VCaP (cell line): ENCODE measurements at regions not wholly inside any gene's neighbourhood (a gene's known extent, or its start where the extent isn't known, plus 50 kb on each side); places are given as distances from the start of the nearest gene placed in this dataset.

Experiments
- H3K27ac ChIP-seq: fragments of 450-650 bp; 2 replicates; pipeline ENCODE4 v1.5.1; 2017
- TF ChIP-seq, protein P1 (sequence below): fragments of 450-650 bp; conservative IDR thresholded peaks from 2 replicates; pipeline ENCODE4 v1.5.1; 2017; ENCODE audit warnings: mild to moderate bottlenecking, moderate library complexity

- TF ChIP-seq, protein P1, sequence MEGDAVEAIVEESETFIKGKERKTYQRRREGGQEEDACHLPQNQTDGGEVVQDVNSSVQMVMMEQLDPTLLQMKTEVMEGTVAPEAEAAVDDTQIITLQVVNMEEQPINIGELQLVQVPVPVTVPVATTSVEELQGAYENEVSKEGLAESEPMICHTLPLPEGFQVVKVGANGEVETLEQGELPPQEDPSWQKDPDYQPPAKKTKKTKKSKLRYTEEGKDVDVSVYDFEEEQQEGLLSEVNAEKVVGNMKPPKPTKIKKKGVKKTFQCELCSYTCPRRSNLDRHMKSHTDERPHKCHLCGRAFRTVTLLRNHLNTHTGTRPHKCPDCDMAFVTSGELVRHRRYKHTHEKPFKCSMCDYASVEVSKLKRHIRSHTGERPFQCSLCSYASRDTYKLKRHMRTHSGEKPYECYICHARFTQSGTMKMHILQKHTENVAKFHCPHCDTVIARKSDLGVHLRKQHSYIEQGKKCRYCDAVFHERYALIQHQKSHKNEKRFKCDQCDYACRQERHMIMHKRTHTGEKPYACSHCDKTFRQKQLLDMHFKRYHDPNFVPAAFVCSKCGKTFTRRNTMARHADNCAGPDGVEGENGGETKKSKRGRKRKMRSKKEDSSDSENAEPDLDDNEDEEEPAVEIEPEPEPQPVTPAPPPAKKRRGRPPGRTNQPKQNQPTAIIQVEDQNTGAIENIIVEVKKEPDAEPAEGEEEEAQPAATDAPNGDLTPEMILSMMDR = no peak
These were observed 396.1 kb upstream of the PAPPA start for GRCh38 chr9:115757461-115757860.

GRCh38 chr9:115758441-115758840 lies 395.1 kb upstream of the PAPPA start:
- H3K27ac ChIP-seq = no peak overlapping the region

More at GRCh38 chr9:115757461-115757860, 396.1 kb upstream of the PAPPA start:
- H3K27ac ChIP-seq = no peak overlapping the region

DNA sequence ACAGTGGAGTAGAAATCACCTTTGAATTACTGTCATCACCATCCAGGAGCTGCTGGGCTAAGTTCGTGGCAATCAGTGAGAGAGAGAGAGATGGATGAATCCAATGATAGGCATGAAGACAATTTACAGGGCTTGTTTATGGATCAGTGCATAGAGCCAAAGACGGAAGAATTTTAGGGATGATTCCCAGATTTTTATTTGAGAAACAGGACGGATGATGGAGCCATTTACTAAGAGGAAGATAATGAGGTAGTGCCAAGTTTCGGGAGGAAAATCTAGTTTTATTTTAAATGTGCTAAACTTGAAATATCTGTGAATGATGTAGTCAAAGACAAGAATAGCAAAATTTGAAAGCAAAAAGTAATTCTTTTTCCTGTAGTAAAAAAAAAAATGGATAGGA lies 394.2 kb upstream of the PAPPA start:
- no peak overlapping the region for H3K27ac ChIP-seq
- TF ChIP-seq, protein P1 = no peak

More at GRCh38 chr9:115758441-115758840, 395.1 kb upstream of the PAPPA start:
- TF ChIP-seq, protein P1 = no peak

GRCh38 chr9:115764645-115765044 lies 388.9 kb upstream of the PAPPA start:
- no peak overlapping the region for H3K27ac ChIP-seq
- TF ChIP-seq, protein P1 = no peak

DNA sequence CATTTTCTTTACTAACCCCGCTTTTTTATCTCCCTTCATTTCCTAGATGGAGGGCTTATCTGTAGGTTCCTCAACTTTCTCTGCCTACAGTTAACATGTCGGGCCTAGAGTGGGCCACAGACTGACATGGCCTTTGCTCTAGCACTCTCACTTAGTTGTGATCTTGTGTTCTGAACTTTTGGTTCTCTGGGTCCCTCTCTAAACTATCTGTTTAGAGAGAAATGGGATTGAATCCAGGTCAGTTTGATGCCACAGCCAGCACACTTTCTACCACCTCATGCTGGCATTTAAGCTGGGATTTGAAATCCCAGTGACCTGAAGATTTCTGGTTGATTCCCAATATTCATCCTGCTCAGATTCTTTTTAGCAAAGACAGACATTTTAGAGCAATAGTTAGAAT lies 388.5 kb upstream of the PAPPA start:
- no peak overlapping the region for H3K27ac ChIP-seq
- TF ChIP-seq, protein P1 = no peak

- TF ChIP-seq, protein P1 = no peak
These were observed 387.1 kb upstream of the PAPPA start for GRCh38 chr9:115766370-115766955.

DNA sequence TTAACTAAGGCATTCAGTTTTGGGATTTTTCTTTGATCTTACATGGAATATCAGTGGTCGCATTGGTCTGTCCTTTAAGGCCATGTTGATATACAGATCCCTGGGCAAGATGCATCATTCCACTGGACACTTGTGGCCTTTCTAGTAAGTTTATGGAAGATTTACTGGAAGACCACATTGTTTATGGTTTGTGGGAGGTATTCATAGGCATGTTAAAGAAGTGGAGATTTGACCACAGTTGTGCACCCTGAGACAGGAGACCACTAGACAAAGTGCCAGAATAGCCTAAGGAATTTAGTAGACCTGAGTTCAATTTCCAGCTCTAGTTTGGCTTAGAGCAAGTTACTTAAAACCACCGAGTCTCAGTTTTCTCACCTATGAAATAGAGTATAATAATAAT lies 383.1 kb upstream of the PAPPA start:
- no peak overlapping the region for H3K27ac ChIP-seq
- TF ChIP-seq, protein P1 = no peak

More at GRCh38 chr9:115766370-115766955, 387.1 kb upstream of the PAPPA start:
- no peak overlapping the region for H3K27ac ChIP-seq
